ENCODE measurements at regions not wholly inside any gene's neighbourhood (a gene's known extent, or its start where the extent isn't known, plus 50 kb on each side); places are given as distances from the start of the nearest gene placed in this dataset.

- Histone ChIP-seq H3K4me1 (peaks cover 11% of the 10 kb centered on the region), H3K4me3 (no peak overlapping the region), H3K9me3 (no peaks in the 10 kb centered on the region), H3K27me3 (no peaks in the 10 kb centered on the region), H3K27ac (no peak overlapping the region), H3K36me3 (no peaks in the 10 kb centered on the region)
- intact Hi-C loops (cut with DNase I) = no loop called here
- TF ChIP-seq CTCF (IDR thresholded peaks at IDR 0.05) (no peak), POLR2AphosphoS5 (IDR thresholded peaks at IDR 0.05; ENCODE audit: insufficient read depth in 1 of 2, low read depth in 1 of 2) (no peak), POLR2A (IDR thresholded peaks at IDR 0.05) (no peak)
- peak; percentile 61 to 64 for DNase-seq (ENCODE audit: extremely low spot score in 2 of 2)
These were observed 63.0 kb upstream of the SNTG2 start for GRCh38 chr2:887639-888038.

GRCh38 chr2:886072-887022, 64.3 kb upstream of the SNTG2 start:
- Histone ChIP-seq H3K9me3 (no peaks in the 10 kb centered on the region), H3K36me3 (no peaks in the 10 kb centered on the region), H3K4me1 (peaks cover 11% of the 10 kb centered on the region), H3K27ac (no peak overlapping the region), H3K4me3 (no peak overlapping the region), H3K27me3 (no peaks in the 10 kb centered on the region)
- intact Hi-C loops (cut with DNase I) = no loop called here
- DNase-seq (ENCODE audit: extremely low spot score in 2 of 2) = peak; percentile 37 to 64
- TF ChIP-seq POLR2A (IDR thresholded peaks at IDR 0.05) (no peak), POLR2AphosphoS5 (IDR thresholded peaks at IDR 0.05; ENCODE audit: insufficient read depth in 1 of 2, low read depth in 1 of 2) (no peak), CTCF (IDR thresholded peaks at IDR 0.05) (no peak)

GRCh38 chr2:885230-886071, 65.2 kb upstream of the SNTG2 start:
- intact Hi-C loops (cut with DNase I) = no loop called here

GRCh38 chr2:883803-884748, 66.6 kb upstream of the SNTG2 start:
- Histone ChIP-seq H3K36me3 (no peaks in the 10 kb centered on the region), H3K4me1 (peaks cover 11% of the 10 kb centered on the region), H3K27me3 (no peaks in the 10 kb centered on the region), H3K9me3 (no peaks in the 10 kb centered on the region), H3K27ac (no peak overlapping the region), H3K4me3 (no peak overlapping the region)
- peak; percentile 34 to 62 for DNase-seq (ENCODE audit: extremely low spot score in 2 of 2)
- no peak for TF ChIP-seq POLR2A (IDR thresholded peaks at IDR 0.05)
- no peak for TF ChIP-seq POLR2AphosphoS5 (IDR thresholded peaks at IDR 0.05; ENCODE audit: insufficient read depth in 1 of 2, low read depth in 1 of 2)
- TF ChIP-seq CTCF (IDR thresholded peaks at IDR 0.05) = no peak
- intact Hi-C loops (cut with DNase I) = no loop called here

More at GRCh38 chr2:885230-886071, 65.2 kb upstream of the SNTG2 start:
- no peaks in the 10 kb centered on the region for H3K9me3 ChIP-seq
- H3K27me3 ChIP-seq = no peaks in the 10 kb centered on the region
- H3K4me3 ChIP-seq = no peak overlapping the region
- peak; percentile 76 to 79 for DNase-seq (ENCODE audit: extremely low spot score in 2 of 2)
- H3K27ac ChIP-seq = no peak overlapping the region
- H3K36me3 ChIP-seq = no peaks in the 10 kb centered on the region
- no peak for TF ChIP-seq POLR2AphosphoS5 (IDR thresholded peaks at IDR 0.05; ENCODE audit: insufficient read depth in 1 of 2, low read depth in 1 of 2)
- no peak for TF ChIP-seq POLR2A (IDR thresholded peaks at IDR 0.05)
- no peak for TF ChIP-seq CTCF (IDR thresholded peaks at IDR 0.05)
- H3K4me1 ChIP-seq = peaks cover 11% of the 10 kb centered on the region
